H9 (cell line): ENCODE measurements at regions not wholly inside any gene's neighbourhood (a gene's known extent, or its start where the extent isn't known, plus 50 kb on each side); places are given as distances from the start of the nearest gene placed in this dataset.

Experiments used
- DNase-seq: peaks from one replicate; pipeline ENCODE4 v3.0.0-alpha.2; 2017
- H2AFZ ChIP-seq: one replicate; pipeline ENCODE4 v1.6.1; 2013; ENCODE audit warnings: mild to moderate bottlenecking, low read length, control low read depth, moderate library complexity
- H2AK5ac ChIP-seq: 2 replicates; pipeline ENCODE4 v1.6.1; 2013; ENCODE audit warnings: low read length, control low read depth, mixed read lengths; ENCODE audit not compliant: insufficient read length
- H2BK120ac ChIP-seq: one replicate; pipeline ENCODE4 v1.6.1; 2013; ENCODE audit warnings: low read depth, mild to moderate bottlenecking, low read length, control low read depth, inconsistent platforms; ENCODE audit not compliant: poor library complexity, severe bottlenecking
- H2BK12ac ChIP-seq: 2 replicates; pipeline ENCODE4 v1.6.1; 2013; ENCODE audit warnings: low read length, control low read depth, mixed read lengths, low read depth; ENCODE audit not compliant: insufficient read length
- H2BK15ac ChIP-seq: 2 replicates; pipeline ENCODE4 v1.6.1; 2013; ENCODE audit warnings: low read depth, low read length, control low read depth
- H2BK20ac ChIP-seq: one replicate; pipeline ENCODE4 v1.6.1; 2013; ENCODE audit warnings: low read depth, mild to moderate bottlenecking, low read length, control low read depth, inconsistent platforms; ENCODE audit not compliant: poor library complexity, severe bottlenecking
- H2BK5ac ChIP-seq: 2 replicates; pipeline ENCODE4 v1.6.1; 2013; ENCODE audit warnings: low read length, control low read depth, mixed read lengths; ENCODE audit not compliant: insufficient read length
- H3K14ac ChIP-seq: 2 replicates; pipeline ENCODE4 v1.6.1; 2013; ENCODE audit warnings: low read length, control low read depth; ENCODE audit not compliant: insufficient read depth
- H3K18ac ChIP-seq: 2 replicates; pipeline ENCODE4 v1.6.1; 2013; ENCODE audit warnings: low read depth, mild to moderate bottlenecking, mixed read lengths, low read length, control low read depth; ENCODE audit not compliant: insufficient read length
- H3K23ac ChIP-seq: 2 replicates; pipeline ENCODE4 v1.6.1; 2013; ENCODE audit warnings: low read length, control low read depth, mixed read lengths, low read depth; ENCODE audit not compliant: insufficient read length
- H3K23me2 ChIP-seq: 2 replicates; pipeline ENCODE4 v1.6.1; 2013; ENCODE audit warnings: low read depth, mild to moderate bottlenecking, mixed read lengths, low read length, control low read depth; ENCODE audit not compliant: insufficient read length, poor library complexity, severe bottlenecking
- H3K27ac ChIP-seq: 2 replicates; pipeline ENCODE4 v1.5.1; 2013; ENCODE audit warnings: low read length, control low read depth, mixed read lengths, low read depth; ENCODE audit not compliant: insufficient read length
- H3K27me3 ChIP-seq: 2 replicates; pipeline ENCODE4 v1.6.1; 2013; ENCODE audit warnings: low read length, control low read depth, inconsistent platforms; ENCODE audit not compliant: insufficient read depth
- H3K4ac ChIP-seq: 2 replicates; pipeline ENCODE4 v1.6.1; 2013; ENCODE audit warnings: low read depth, mild to moderate bottlenecking, control low read depth, inconsistent platforms, low read length, moderate library complexity
- H3K4me1 ChIP-seq: 2 replicates; pipeline ENCODE4 v1.6.1; 2013; ENCODE audit warnings: low read length, control low read depth, inconsistent platforms; ENCODE audit not compliant: insufficient read depth
- H3K4me2 ChIP-seq: 2 replicates; pipeline ENCODE4 v1.6.1; 2013; ENCODE audit warnings: low read length, control low read depth, mixed read lengths; ENCODE audit not compliant: insufficient read length, insufficient read depth
- H3K56ac ChIP-seq: 2 replicates; pipeline ENCODE4 v1.6.1; 2013; ENCODE audit warnings: low read depth, mild to moderate bottlenecking, mixed read lengths, low read length, control low read depth; ENCODE audit not compliant: insufficient read length
- H3K79me1 ChIP-seq: 2 replicates; pipeline ENCODE4 v1.6.1; 2013; ENCODE audit warnings: low read depth, mild to moderate bottlenecking, moderate library complexity, low read length, control low read depth, inconsistent platforms; ENCODE audit not compliant: insufficient read depth, poor library complexity, severe bottlenecking
- H3K79me2 ChIP-seq: 2 replicates; pipeline ENCODE4 v1.6.1; 2013; ENCODE audit warnings: low read length, control low read depth, inconsistent platforms; ENCODE audit not compliant: insufficient read depth
- H3K9ac ChIP-seq: 2 replicates; pipeline ENCODE4 v1.6.1; 2013; ENCODE audit warnings: low read length, control low read depth, mixed read lengths; ENCODE audit not compliant: insufficient read length; ENCODE audit errors: extremely low read depth
- H3K9me3 ChIP-seq: one replicate; pipeline ENCODE4 v1.6.1; 2013; ENCODE audit warnings: low read depth, low read length, inconsistent platforms; ENCODE audit not compliant: control insufficient read depth
- H3T11ph ChIP-seq: one replicate; pipeline ENCODE4 v1.6.1; 2013; ENCODE audit warnings: mild to moderate bottlenecking, low read length, control low read depth, inconsistent platforms
- H4K20me1 ChIP-seq: one replicate; pipeline ENCODE4 v1.6.1; 2013; ENCODE audit not compliant: control insufficient read depth, insufficient read length, insufficient read depth
- H4K5ac ChIP-seq: 2 replicates; pipeline ENCODE4 v1.6.1; 2013; ENCODE audit warnings: low read depth, mild to moderate bottlenecking, mixed read lengths, low read length, control low read depth; ENCODE audit not compliant: insufficient read length
- H4K8ac ChIP-seq: replicated peaks from 2 replicates; pipeline ENCODE4 v1.6.1; 2013; ENCODE audit warnings: low read length, control low read depth, mixed read lengths, low read depth; ENCODE audit not compliant: insufficient read length
- H4K91ac ChIP-seq: 2 replicates; pipeline ENCODE4 v1.6.1; 2013; ENCODE audit warnings: low read depth, mild to moderate bottlenecking, moderate library complexity, mixed read lengths, low read length, control low read depth; ENCODE audit not compliant: insufficient read length
- H3K27ac Mint-ChIP-seq, 3 experiments: 2 replicates in 2 of 3; 3 replicates in 1 of 3; pipeline ENCODE4 v1.8.0; 2020 to 2021; ENCODE audit warnings: mixed read lengths in 3 of 3, mild to moderate bottlenecking in 1 of 3, moderate library complexity in 1 of 3
- H3K27me3 Mint-ChIP-seq: 2 replicates; pipeline ENCODE4 v1.8.0; 2021; ENCODE audit warnings: low read depth, mild to moderate bottlenecking, moderate library complexity, mixed read lengths
- H3K36me3 Mint-ChIP-seq, 3 experiments: 2 replicates in 2 of 3; 3 replicates in 1 of 3; pipeline ENCODE4 v1.8.0; 2020 to 2021; ENCODE audit warnings: low read depth in 3 of 3, mixed read lengths in 3 of 3; ENCODE audit not compliant: insufficient read depth in 1 of 3
- H3K4me1 Mint-ChIP-seq, 2 experiments: 2 replicates each; pipeline ENCODE4 v1.8.0; 2020; ENCODE audit warnings: mixed read lengths in 2 of 2
- H3K4me3 Mint-ChIP-seq, 2 experiments: 2 replicates in 1 of 2; 3 replicates in 1 of 2; pipeline ENCODE4 v1.8.0; 2020 to 2021; ENCODE audit warnings: mild to moderate bottlenecking in 2 of 2, mixed read lengths in 2 of 2, moderate library complexity in 1 of 2
- H3K9me3 Mint-ChIP-seq, 2 experiments: 2 replicates in 1 of 2; 3 replicates in 1 of 2; pipeline ENCODE4 v1.8.0; 2020; ENCODE audit warnings: mild to moderate bottlenecking in 2 of 2, mixed read lengths in 2 of 2, moderate library complexity in 1 of 2
- WGBS: extraction: QIAGEN DNeasy Blood & Tissue Kit; methylation state at CpG from one replicate; pipeline ENCODE4 v1.1.7; 2013; ENCODE audit warnings: missing lambda C conversion rate, low lambda C conversion rate, mixed read lengths; ENCODE audit not compliant: insufficient read length; ENCODE audit errors: extremely low coverage; 5-methylcytosine and 5-hydroxymethylcytosine counted together
- TF ChIP-seq, protein P1 (sequence below): fragments of 200-600 bp; sonication (generic); conservative IDR thresholded peaks from 3 replicates; pipeline ENCODE4 v1.8.0; 2021; ENCODE audit warnings: antibody characterized with exemption, mild to moderate bottlenecking

DNA sequence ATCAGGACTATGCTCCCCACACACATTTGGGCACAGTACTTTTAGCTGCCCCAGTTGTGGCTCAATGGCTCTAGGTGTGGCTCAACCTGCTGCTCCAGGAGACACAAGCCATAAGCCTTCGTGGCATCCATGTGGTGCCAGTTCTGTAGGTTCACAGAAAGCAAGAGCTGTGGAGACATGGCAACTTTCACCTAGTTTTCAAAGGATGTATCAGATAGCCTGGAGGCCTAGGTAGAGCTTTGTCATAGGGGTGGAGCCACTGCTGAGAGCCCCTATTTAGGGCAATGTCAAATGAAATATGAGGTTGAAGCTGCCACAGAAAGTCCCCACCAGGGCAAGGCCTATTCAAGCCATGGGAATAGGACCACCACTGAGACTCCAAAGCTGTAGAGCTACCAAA, 210.5 kb downstream of the LMO4 start:
- no peak overlapping the region for H3K4me3 Mint-ChIP-seq

More for the DNA sequence above, 210.5 kb downstream of the LMO4 start:
- Histone ChIP-seq H2BK12ac (no peak overlapping the region), H3K14ac (no peak overlapping the region), H2BK5ac (no peak overlapping the region), H2AK5ac (no peak overlapping the region), H3K23me2 (no peaks in the 10 kb centered on the region), H3K9ac (no peak overlapping the region), H3K27me3 (no peaks in the 10 kb centered on the region), H3K27ac (no peak overlapping the region), H3T11ph (no peak overlapping the region), H2BK15ac (no peak overlapping the region), H3K4me2 (no peak overlapping the region), H3K18ac (no peak overlapping the region), H3K56ac (no peak overlapping the region), H3K4ac (no peak overlapping the region), H3K4me1 (no peaks in the 10 kb centered on the region), H4K5ac (no peak overlapping the region), H3K79me1 (no peaks in the 10 kb centered on the region), H2BK120ac (no peak overlapping the region), H4K8ac (no peak overlapping the region), H3K23ac (no peak overlapping the region), H2AFZ (no peak overlapping the region), H4K91ac (no peak overlapping the region), H3K79me2 (no peaks in the 10 kb centered on the region), H2BK20ac (no peak overlapping the region), H3K9me3 (no peaks in the 10 kb centered on the region), H4K20me1 (no peaks in the 10 kb centered on the region)
- peaks cover 5% of the 10 kb centered on the region; the same call in 1 of the 2 replicates for H3K27me3 Mint-ChIP-seq
- DNase-seq, result no peak
- WGBS, result no CpG with 5 or more reads among the region's 1 CpG
- TF ChIP-seq, protein P1, sequence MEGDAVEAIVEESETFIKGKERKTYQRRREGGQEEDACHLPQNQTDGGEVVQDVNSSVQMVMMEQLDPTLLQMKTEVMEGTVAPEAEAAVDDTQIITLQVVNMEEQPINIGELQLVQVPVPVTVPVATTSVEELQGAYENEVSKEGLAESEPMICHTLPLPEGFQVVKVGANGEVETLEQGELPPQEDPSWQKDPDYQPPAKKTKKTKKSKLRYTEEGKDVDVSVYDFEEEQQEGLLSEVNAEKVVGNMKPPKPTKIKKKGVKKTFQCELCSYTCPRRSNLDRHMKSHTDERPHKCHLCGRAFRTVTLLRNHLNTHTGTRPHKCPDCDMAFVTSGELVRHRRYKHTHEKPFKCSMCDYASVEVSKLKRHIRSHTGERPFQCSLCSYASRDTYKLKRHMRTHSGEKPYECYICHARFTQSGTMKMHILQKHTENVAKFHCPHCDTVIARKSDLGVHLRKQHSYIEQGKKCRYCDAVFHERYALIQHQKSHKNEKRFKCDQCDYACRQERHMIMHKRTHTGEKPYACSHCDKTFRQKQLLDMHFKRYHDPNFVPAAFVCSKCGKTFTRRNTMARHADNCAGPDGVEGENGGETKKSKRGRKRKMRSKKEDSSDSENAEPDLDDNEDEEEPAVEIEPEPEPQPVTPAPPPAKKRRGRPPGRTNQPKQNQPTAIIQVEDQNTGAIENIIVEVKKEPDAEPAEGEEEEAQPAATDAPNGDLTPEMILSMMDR, result no peak
- H3K27ac Mint-ChIP-seq, result no peak overlapping the region
- H3K36me3 Mint-ChIP-seq, result peaks cover 9 to 17% (median 15%) of the 10 kb centered on the region in 3 experiments
- H3K4me1 Mint-ChIP-seq, result no peaks in the 10 kb centered on the region
- H3K9me3 Mint-ChIP-seq, result peaks cover 18 to 22% of the 10 kb centered on the region in 2 experiments
